ENCODE measurements at regions not wholly inside any gene's neighbourhood (a gene's known extent, or its start where the extent isn't known, plus 50 kb on each side); places are given as distances from the start of the nearest gene placed in this dataset.

GRCh38 chr5:43997647-43998272 lies 391.5 kb downstream of the FGF10 start (continued):
- no peak for TF ChIP-seq THYN1 (CRISPR knock-in tag; IDR thresholded peaks at IDR 0.05; ENCODE audit: borderline replicate concordance, low read depth)
- TF ChIP-seq ZNF383 (CRISPR knock-in tag; IDR thresholded peaks at IDR 0.05; ENCODE audit: borderline replicate concordance): no peak
- no peak for TF ChIP-seq ZNF567 (CRISPR knock-in tag; IDR thresholded peaks at IDR 0.05; ENCODE audit: borderline replicate concordance)
- no peak for TF ChIP-seq IKZF1 (IDR thresholded peaks at IDR 0.05)
- peak; percentile 98 for TF ChIP-seq SOX5 (CRISPR knock-in tag; IDR thresholded peaks at IDR 0.05; ENCODE audit: borderline replicate concordance)
- no peak for TF ChIP-seq RFX1 (IDR thresholded peaks at IDR 0.05)
- peak; percentile 80 for TF ChIP-seq DMAP1 (CRISPR knock-in tag; IDR thresholded peaks at IDR 0.05)
- TF ChIP-seq KLF13 (CRISPR knock-in tag; IDR thresholded peaks at IDR 0.05): no peak
- TF ChIP-seq SUZ12 (IDR thresholded peaks at IDR 0.05; ENCODE audit: low read depth, low read length): no peak
- no peak for TF ChIP-seq HNRNPLL (IDR thresholded peaks at IDR 0.05; ENCODE audit: low read depth, low read length, poor library complexity, severe bottlenecking)
- TF ChIP-seq SRY (CRISPR knock-in tag; IDR thresholded peaks at IDR 0.05): no peak
- TF ChIP-seq, protein P1, sequence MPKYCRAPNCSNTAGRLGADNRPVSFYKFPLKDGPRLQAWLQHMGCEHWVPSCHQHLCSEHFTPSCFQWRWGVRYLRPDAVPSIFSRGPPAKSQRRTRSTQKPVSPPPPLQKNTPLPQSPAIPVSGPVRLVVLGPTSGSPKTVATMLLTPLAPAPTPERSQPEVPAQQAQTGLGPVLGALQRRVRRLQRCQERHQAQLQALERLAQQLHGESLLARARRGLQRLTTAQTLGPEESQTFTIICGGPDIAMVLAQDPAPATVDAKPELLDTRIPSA (CRISPR knock-in tag; IDR thresholded peaks at IDR 0.05; ENCODE audit: borderline replicate concordance): no peak
- no peak for TF ChIP-seq NR0B2 (CRISPR knock-in tag; IDR thresholded peaks at IDR 0.05)
- no peak for TF ChIP-seq POLR2AphosphoS5 (IDR thresholded peaks at IDR 0.05; ENCODE audit: low read depth, low read length)
- TF ChIP-seq, protein P2, sequence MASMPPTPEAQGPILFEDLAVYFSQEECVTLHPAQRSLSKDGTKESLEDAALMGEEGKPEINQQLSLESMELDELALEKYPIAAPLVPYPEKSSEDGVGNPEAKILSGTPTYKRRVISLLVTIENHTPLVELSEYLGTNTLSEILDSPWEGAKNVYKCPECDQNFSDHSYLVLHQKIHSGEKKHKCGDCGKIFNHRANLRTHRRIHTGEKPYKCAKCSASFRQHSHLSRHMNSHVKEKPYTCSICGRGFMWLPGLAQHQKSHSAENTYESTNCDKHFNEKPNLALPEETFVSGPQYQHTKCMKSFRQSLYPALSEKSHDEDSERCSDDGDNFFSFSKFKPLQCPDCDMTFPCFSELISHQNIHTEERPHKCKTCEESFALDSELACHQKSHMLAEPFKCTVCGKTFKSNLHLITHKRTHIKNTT (CRISPR knock-in tag; IDR thresholded peaks at IDR 0.05): no peak
- no peak for TF ChIP-seq ATF7-NPFF (CRISPR knock-in tag; IDR thresholded peaks at IDR 0.05; ENCODE audit: low read depth)
- TF ChIP-seq, protein P3, sequence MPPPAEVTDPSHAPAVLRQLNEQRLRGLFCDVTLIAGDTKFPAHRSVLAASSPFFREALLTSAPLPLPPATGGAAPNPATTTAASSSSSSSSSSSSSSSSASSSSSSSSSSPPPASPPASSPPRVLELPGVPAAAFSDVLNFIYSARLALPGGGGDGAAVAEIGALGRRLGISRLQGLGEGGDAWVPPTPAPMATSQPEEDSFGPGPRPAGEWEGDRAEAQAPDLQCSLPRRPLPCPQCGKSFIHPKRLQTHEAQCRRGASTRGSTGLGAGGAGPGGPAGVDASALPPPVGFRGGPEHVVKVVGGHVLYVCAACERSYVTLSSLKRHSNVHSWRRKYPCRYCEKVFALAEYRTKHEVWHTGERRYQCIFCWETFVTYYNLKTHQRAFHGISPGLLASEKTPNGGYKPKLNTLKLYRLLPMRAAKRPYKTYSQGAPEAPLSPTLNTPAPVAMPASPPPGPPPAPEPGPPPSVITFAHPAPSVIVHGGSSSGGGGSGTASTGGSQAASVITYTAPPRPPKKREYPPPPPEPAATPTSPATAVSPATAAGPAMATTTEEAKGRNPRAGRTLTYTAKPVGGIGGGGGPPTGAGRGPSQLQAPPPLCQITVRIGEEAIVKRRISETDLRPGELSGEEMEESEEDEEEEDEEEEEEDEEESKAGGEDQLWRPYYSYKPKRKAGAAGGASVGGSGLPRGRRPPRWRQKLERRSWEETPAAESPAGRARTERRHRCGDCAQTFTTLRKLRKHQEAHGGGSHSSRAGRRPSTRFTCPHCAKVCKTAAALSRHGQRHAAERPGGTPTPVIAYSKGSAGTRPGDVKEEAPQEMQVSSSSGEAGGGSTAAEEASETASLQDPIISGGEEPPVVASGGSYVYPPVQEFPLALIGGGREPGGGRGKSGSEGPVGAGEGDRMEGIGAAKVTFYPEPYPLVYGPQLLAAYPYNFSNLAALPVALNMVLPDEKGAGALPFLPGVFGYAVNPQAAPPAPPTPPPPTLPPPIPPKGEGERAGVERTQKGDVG (CRISPR knock-in tag; IDR thresholded peaks at IDR 0.05; ENCODE audit: borderline replicate concordance): no peak
- peak; percentile 73 for TF ChIP-seq ZBTB33 (CRISPR knock-in tag; IDR thresholded peaks at IDR 0.05)
- TF ChIP-seq NFRKB (IDR thresholded peaks at IDR 0.05): no peak
- no peak for TF ChIP-seq ZNF235 (CRISPR knock-in tag; IDR thresholded peaks at IDR 0.05; ENCODE audit: borderline replicate concordance)

Data from HepG2 (cell line).